NCI-H1436 treated with DMSO at 0.1 percent for 48 hours (cell line): ENCODE measurements at regions not wholly inside any gene's neighbourhood (a gene's known extent, or its start where the extent isn't known, plus 50 kb on each side); places are given as distances from the start of the nearest gene placed in this dataset.

Experiments
- DNase-seq: peaks from one replicate; lab custom pipeline; 2025; lab: John Stamatoyannopoulos, UW

- no peak for DNase-seq
Observed at GRCh38 chr10:98332623-98333269, 64.8 kb upstream of the LOXL4 start.

- peak; percentile 24 for DNase-seq
Observed at GRCh38 chr10:98331885-98332284, 63.9 kb upstream of the LOXL4 start.

GRCh38 chr10:98330987-98331386 is 63.0 kb upstream of the LOXL4 start:
- DNase-seq, result no peak

GRCh38 chr10:98328640-98329039 is 60.6 kb upstream of the LOXL4 start:
- no peak for DNase-seq

- no peak for DNase-seq
Observed at GRCh38 chr10:98328163-98328562, 60.2 kb upstream of the LOXL4 start.

GRCh38 chr10:98326621-98327027 is 58.6 kb upstream of the LOXL4 start:
- DNase-seq, result no peak

- peak; percentile 95 for DNase-seq
Observed at GRCh38 chr10:98323221-98324164, 55.5 kb upstream of the LOXL4 start.

- DNase-seq, result peak; percentile 28
Observed at GRCh38 chr10:98321186-98321780, 53.3 kb upstream of the LOXL4 start.

GRCh38 chr10:98320486-98321185 is 52.6 kb upstream of the LOXL4 start:
- DNase-seq, result no peak

GRCh38 chr10:98318861-98319260 is 50.9 kb upstream of the LOXL4 start:
- no peak for DNase-seq
